ENCODE measurements at regions not wholly inside any gene's neighbourhood (a gene's known extent, or its start where the extent isn't known, plus 50 kb on each side); places are given as distances from the start of the nearest gene placed in this dataset.
"Not testable (repeated sequence)": the region's sequence is repeated elsewhere in the genome, so short reads cannot be mapped to it uniquely, and the experiment has no call there.

GRCh38 chr3:177457204-177457603 lies 259.9 kb upstream of the TBL1XR1 start:
- DNase-seq (ENCODE audit: low read depth in 2 of 2), result not testable (repeated sequence)

- DNase-seq (ENCODE audit: low read depth in 2 of 2), result no peak
These were observed 262.1 kb upstream of the TBL1XR1 start for GRCh38 chr3:177459401-177459800.

- no peak for DNase-seq (ENCODE audit: low read depth in 2 of 2)
These were observed 262.8 kb upstream of the TBL1XR1 start for GRCh38 chr3:177460047-177460446.

GRCh38 chr3:177461765-177462164 lies 264.5 kb upstream of the TBL1XR1 start:
- DNase-seq (ENCODE audit: low read depth in 2 of 2), result no peak

GRCh38 chr3:177463341-177463740 lies 266.1 kb upstream of the TBL1XR1 start:
- DNase-seq (ENCODE audit: low read depth in 2 of 2), result not testable (repeated sequence)

GRCh38 chr3:177463863-177464262 lies 266.6 kb upstream of the TBL1XR1 start:
- DNase-seq (ENCODE audit: low read depth in 2 of 2), result no peak

- DNase-seq (ENCODE audit: low read depth in 2 of 2), result no peak
These were observed 267.3 kb upstream of the TBL1XR1 start for GRCh38 chr3:177464392-177465256.

GRCh38 chr3:177465257-177465642 lies 268.0 kb upstream of the TBL1XR1 start:
- DNase-seq (ENCODE audit: low read depth in 2 of 2), result no peak

- DNase-seq (ENCODE audit: low read depth in 2 of 2), result no peak
These were observed 268.8 kb upstream of the TBL1XR1 start for GRCh38 chr3:177466074-177466473.

- DNase-seq (ENCODE audit: low read depth in 2 of 2), result not testable (repeated sequence)
These were observed 269.3 kb upstream of the TBL1XR1 start for GRCh38 chr3:177466622-177467021.

- DNase-seq (ENCODE audit: low read depth in 2 of 2), result no peak
These were observed 270.1 kb upstream of the TBL1XR1 start for GRCh38 chr3:177467247-177467985.

GRCh38 chr3:177468331-177468730 lies 271.0 kb upstream of the TBL1XR1 start:
- no peak for DNase-seq (ENCODE audit: low read depth in 2 of 2)

GRCh38 chr3:177468816-177469215 lies 271.5 kb upstream of the TBL1XR1 start:
- no peak for DNase-seq (ENCODE audit: low read depth in 2 of 2)

- no peak for DNase-seq (ENCODE audit: low read depth in 2 of 2)
These were observed 271.9 kb upstream of the TBL1XR1 start for GRCh38 chr3:177469216-177469615.

- DNase-seq (ENCODE audit: low read depth in 2 of 2), result no peak
These were observed 273.1 kb upstream of the TBL1XR1 start for GRCh38 chr3:177470197-177470941.

- no peak for DNase-seq (ENCODE audit: low read depth in 2 of 2)
These were observed 274.6 kb upstream of the TBL1XR1 start for GRCh38 chr3:177471733-177472480.

- no peak for DNase-seq (ENCODE audit: low read depth in 2 of 2)
These were observed 275.9 kb upstream of the TBL1XR1 start for GRCh38 chr3:177473184-177473583.

- no peak for DNase-seq (ENCODE audit: low read depth in 2 of 2)
These were observed 276.6 kb upstream of the TBL1XR1 start for GRCh38 chr3:177473903-177474302.

GRCh38 chr3:177474652-177475355 lies 277.5 kb upstream of the TBL1XR1 start:
- DNase-seq (ENCODE audit: low read depth in 2 of 2), result no peak

GRCh38 chr3:177475356-177475665 lies 278.0 kb upstream of the TBL1XR1 start:
- DNase-seq (ENCODE audit: low read depth in 2 of 2), result no peak

- DNase-seq (ENCODE audit: low read depth in 2 of 2), result no peak
These were observed 279.2 kb upstream of the TBL1XR1 start for GRCh38 chr3:177476495-177476894.

All from activated CD4-positive, alpha-beta T cell treated with anti-CD3 and anti-CD28 coated beads for 24 hours (primary cell).